SK-N-SH treated with all-trans-retinoic acid at 6 μM for 48 hours (cell line): ENCODE measurements at regions not wholly inside any gene's neighbourhood (a gene's known extent, or its start where the extent isn't known, plus 50 kb on each side); places are given as distances from the start of the nearest gene placed in this dataset.

Experiments used
- ATAC-seq: fragments of 200-7000 bp; cut with Tn5 transposase; 3 replicates; pipeline ENCODE4 v1.9.1; 2020; ENCODE audit warnings: mild to moderate bottlenecking, moderate library complexity
- BACH2 ChIP-seq: fragments of 250-450 bp; sonication (Bioruptor Pico); IDR thresholded peaks from 2 replicates; pipeline ENCODE4 v1.9.0; 2021; ENCODE audit warnings: mild to moderate bottlenecking, borderline replicate concordance
- ESRRG ChIP-seq: fragments of 250-450 bp; sonication (Bioruptor Pico); IDR thresholded peaks from 2 replicates; pipeline ENCODE4 v1.6.1; 2021; ENCODE audit warnings: mild to moderate bottlenecking
- GLIS3 ChIP-seq: fragments of 250-450 bp; sonication (Bioruptor Pico); IDR thresholded peaks from 2 replicates; pipeline ENCODE4 v1.5.0; 2020; ENCODE audit warnings: mild to moderate bottlenecking, moderate library complexity
- ISL1 ChIP-seq: fragments of 250-450 bp; sonication (Bioruptor Pico); IDR thresholded peaks from 2 replicates; pipeline ENCODE4 v2.1.2; 2022; ENCODE audit warnings: mild to moderate bottlenecking, moderate library complexity
- OSR1 ChIP-seq: fragments of 250-450 bp; sonication (Bioruptor Pico); IDR thresholded peaks from 2 replicates; pipeline ENCODE4 v1.8.0; 2022; ENCODE audit warnings: moderate library complexity, mild to moderate bottlenecking, inconsistent platforms
- POU6F1 ChIP-seq: fragments of 250-450 bp; sonication (Bioruptor Pico); IDR thresholded peaks from 2 replicates; pipeline ENCODE4 v1.8.0; 2021; ENCODE audit warnings: low read depth, mild to moderate bottlenecking, moderate library complexity, borderline replicate concordance
- PPARA ChIP-seq: fragments of 250-450 bp; sonication (Bioruptor Pico); IDR thresholded peaks from 2 replicates; pipeline ENCODE4 v1.5.0; 2020; ENCODE audit warnings: mild to moderate bottlenecking, borderline replicate concordance
- RARB ChIP-seq: fragments of 250-450 bp; sonication (Bioruptor Pico); IDR thresholded peaks from 2 replicates; pipeline ENCODE4 v1.8.0; 2021; ENCODE audit warnings: mild to moderate bottlenecking, moderate library complexity
- SNAI2 ChIP-seq: fragments of 250-450 bp; sonication (Bioruptor Pico); IDR thresholded peaks from 2 replicates; pipeline ENCODE4 v1.5.0; 2020; ENCODE audit warnings: mild to moderate bottlenecking, moderate library complexity
- TCF4 ChIP-seq: fragments of 250-450 bp; sonication (Bioruptor Pico); IDR thresholded peaks from 2 replicates; pipeline ENCODE4 v1.8.0; 2021; ENCODE audit warnings: mild to moderate bottlenecking, moderate library complexity, borderline replicate concordance
- TOX ChIP-seq: fragments of 250-450 bp; sonication (Bioruptor Pico); IDR thresholded peaks from 2 replicates; pipeline ENCODE4 v1.8.0; 2021; ENCODE audit warnings: mild to moderate bottlenecking, moderate library complexity, borderline replicate concordance
- TSHZ2 ChIP-seq: fragments of 250-450 bp; sonication (Bioruptor Pico); IDR thresholded peaks from 2 replicates; pipeline ENCODE4 v1.5.0; 2020; ENCODE audit warnings: mild to moderate bottlenecking, moderate library complexity
- ZC3H10 ChIP-seq: fragments of 250-450 bp; sonication (Bioruptor Pico); IDR thresholded peaks from 2 replicates; pipeline ENCODE4 v1.5.1; 2021; ENCODE audit warnings: mild to moderate bottlenecking, moderate library complexity
- ZFP3 ChIP-seq: fragments of 250-450 bp; sonication (Bioruptor Pico); IDR thresholded peaks from 2 replicates; pipeline ENCODE4 v1.5.0; 2020; ENCODE audit warnings: mild to moderate bottlenecking, moderate library complexity
- ZFP30 ChIP-seq: fragments of 450-650 bp; formaldehyde crosslinking; IDR thresholded peaks from 2 replicates; pipeline ENCODE4 v1.5.0; 2022; ENCODE audit warnings: mild to moderate bottlenecking, moderate library complexity
- ZNF565 ChIP-seq: fragments of 450-650 bp; formaldehyde crosslinking; conservative IDR thresholded peaks from 2 replicates; pipeline ENCODE4 v1.5.0; 2020; ENCODE audit warnings: low read depth, mild to moderate bottlenecking, moderate library complexity
- ZNF70 ChIP-seq: fragments of 450-650 bp; formaldehyde crosslinking; IDR thresholded peaks from 2 replicates; pipeline ENCODE4 v1.5.0; 2020; ENCODE audit warnings: mild to moderate bottlenecking, moderate library complexity
- ZNF8 ChIP-seq: fragments of 450-650 bp; formaldehyde crosslinking; IDR thresholded peaks from 2 replicates; pipeline ENCODE4 v1.5.0; 2020; ENCODE audit warnings: mild to moderate bottlenecking, moderate library complexity
- TF ChIP-seq, protein P1 (sequence below): fragments of 250-450 bp; sonication (Bioruptor Pico); IDR thresholded peaks from 2 replicates; pipeline ENCODE4 v1.5.1; 2020; ENCODE audit warnings: low read depth, mild to moderate bottlenecking, moderate library complexity
- TF ChIP-seq, protein P2 (sequence below): fragments of 250-450 bp; sonication (Bioruptor Pico); IDR thresholded peaks from 2 replicates; pipeline ENCODE4 v1.5.1; 2021; ENCODE audit warnings: mild to moderate bottlenecking, moderate library complexity

- TF ChIP-seq ESRRG (CRISPR knock-in tag): no peak
- TF ChIP-seq ISL1: no peak
- TF ChIP-seq SNAI2: no peak
- no peak for TF ChIP-seq ZFP30 (CRISPR knock-in tag)
- TF ChIP-seq TCF4: no peak
- TF ChIP-seq PPARA (CRISPR knock-in tag): no peak
- TF ChIP-seq, protein P1, sequence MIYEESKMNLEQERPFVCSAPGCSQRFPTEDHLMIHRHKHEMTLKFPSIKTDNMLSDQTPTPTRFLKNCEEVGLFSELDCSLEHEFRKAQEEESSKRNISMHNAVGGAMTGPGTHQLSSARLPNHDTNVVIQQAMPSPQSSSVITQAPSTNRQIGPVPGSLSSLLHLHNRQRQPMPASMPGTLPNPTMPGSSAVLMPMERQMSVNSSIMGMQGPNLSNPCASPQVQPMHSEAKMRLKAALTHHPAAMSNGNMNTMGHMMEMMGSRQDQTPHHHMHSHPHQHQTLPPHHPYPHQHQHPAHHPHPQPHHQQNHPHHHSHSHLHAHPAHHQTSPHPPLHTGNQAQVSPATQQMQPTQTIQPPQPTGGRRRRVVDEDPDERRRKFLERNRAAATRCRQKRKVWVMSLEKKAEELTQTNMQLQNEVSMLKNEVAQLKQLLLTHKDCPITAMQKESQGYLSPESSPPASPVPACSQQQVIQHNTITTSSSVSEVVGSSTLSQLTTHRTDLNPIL (CRISPR knock-in tag): no peak
- no peak for TF ChIP-seq TOX (CRISPR knock-in tag)
- TF ChIP-seq ZNF565 (CRISPR knock-in tag): no peak
- TF ChIP-seq, all 23 proteins: peak for 0
- ATAC-seq: no peak
These were observed 311.4 kb upstream of the UBE2E3 start for GRCh38 chr2:180669016-180669415.

DNA sequence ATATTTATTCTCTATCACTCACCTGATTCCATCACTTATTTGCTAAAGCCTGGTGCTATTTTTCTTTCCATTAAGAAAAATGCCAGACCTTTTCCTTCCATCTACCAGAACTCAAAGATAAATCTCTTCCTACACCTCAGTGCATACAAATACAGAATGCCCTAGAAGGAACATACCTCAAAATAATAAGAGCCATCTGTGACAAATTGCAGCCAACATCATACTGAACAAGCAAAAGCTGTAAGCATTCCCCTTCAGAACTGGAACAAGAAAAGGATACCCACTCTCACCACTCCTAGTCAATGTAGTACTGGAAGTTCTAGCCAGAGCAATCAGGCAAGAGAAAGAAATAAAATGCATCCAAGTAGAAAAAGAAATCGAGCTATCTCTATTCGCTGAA lies 315.9 kb upstream of the UBE2E3 start:
- no peak for TF ChIP-seq ZNF8
- ATAC-seq: no peak

DNA sequence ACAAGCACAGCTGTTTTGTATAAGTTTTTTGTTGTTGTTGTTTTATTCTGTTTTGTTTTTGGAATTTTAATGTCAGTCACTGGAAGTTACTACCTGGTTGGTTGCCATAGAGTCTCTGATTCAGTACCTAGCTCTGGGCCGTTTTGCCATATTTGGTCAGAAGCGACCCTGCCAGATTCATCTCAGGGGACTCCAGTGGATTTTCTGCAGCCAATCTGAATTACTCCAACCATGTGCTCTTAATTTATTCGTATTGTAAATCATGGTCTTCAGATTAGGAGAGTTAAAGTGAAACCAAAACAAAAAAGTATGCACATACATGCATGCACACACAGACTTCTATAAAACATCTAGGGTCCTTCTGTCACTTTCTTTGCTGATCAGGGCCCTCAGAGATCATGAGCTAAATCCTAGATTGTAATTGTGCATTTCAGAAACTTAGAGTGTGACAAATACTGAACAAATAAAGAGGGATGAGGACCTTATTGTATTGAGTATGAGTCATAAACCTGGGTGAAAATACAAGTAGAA lies 317.4 kb upstream of the UBE2E3 start:
- TF ChIP-seq ESRRG (CRISPR knock-in tag) (no peak), ZFP3 (peak; percentile 73; the same call in 1 of the 2 replicates)
- ATAC-seq: peak; percentile 55

- ATAC-seq: no peak
- no peak for TF ChIP-seq OSR1 (CRISPR knock-in tag)
- no peak for TF ChIP-seq ZNF565 (CRISPR knock-in tag)
- TF ChIP-seq, protein P2, sequence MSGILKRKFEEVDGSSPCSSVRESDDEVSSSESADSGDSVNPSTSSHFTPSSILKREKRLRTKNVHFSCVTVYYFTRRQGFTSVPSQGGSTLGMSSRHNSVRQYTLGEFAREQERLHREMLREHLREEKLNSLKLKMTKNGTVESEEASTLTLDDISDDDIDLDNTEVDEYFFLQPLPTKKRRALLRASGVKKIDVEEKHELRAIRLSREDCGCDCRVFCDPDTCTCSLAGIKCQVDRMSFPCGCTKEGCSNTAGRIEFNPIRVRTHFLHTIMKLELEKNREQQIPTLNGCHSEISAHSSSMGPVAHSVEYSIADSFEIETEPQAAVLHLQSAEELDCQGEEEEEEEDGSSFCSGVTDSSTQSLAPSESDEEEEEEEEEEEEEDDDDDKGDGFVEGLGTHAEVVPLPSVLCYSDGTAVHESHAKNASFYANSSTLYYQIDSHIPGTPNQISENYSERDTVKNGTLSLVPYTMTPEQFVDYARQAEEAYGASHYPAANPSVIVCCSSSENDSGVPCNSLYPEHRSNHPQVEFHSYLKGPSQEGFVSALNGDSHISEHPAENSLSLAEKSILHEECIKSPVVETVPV (CRISPR knock-in tag): no peak
- TF ChIP-seq ZC3H10: no peak
- TF ChIP-seq POU6F1: no peak
- TF ChIP-seq ESRRG (CRISPR knock-in tag): no peak
- TF ChIP-seq ZNF70 (CRISPR knock-in tag): no peak
- no peak for TF ChIP-seq RARB (CRISPR knock-in tag)
- TF ChIP-seq SNAI2: no peak
- TF ChIP-seq ZFP30 (CRISPR knock-in tag): no peak
- TF ChIP-seq GLIS3 (CRISPR knock-in tag): no peak
- no peak for TF ChIP-seq TCF4
- TF ChIP-seq ISL1: no peak
- TF ChIP-seq PPARA (CRISPR knock-in tag): no peak
- TF ChIP-seq TSHZ2 (CRISPR knock-in tag): no peak
These were observed 317.9 kb upstream of the UBE2E3 start for GRCh38 chr2:180662521-180662920.

DNA sequence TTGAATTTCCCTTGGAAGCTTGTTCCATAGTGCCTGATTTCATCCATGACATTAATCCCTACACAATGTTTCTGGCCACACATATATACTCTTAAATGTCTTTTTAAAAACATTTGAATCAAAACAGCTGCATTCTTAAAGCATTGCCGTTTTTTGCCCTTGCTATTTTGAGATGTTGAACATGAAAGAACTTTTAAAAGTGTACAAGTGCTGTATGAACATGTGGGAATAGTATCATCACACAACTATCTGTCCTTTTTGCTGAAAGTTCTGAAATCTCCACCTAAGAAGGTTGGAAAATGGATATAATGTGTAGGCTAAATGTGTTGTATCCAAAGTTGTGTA lies 318.7 kb upstream of the UBE2E3 start:
- TF ChIP-seq ZNF70 (CRISPR knock-in tag) (no peak), TOX (CRISPR knock-in tag) (no peak), TSHZ2 (CRISPR knock-in tag) (no peak), BACH2 (no peak), ZFP30 (CRISPR knock-in tag) (no peak), SNAI2 (no peak), ZNF565 (CRISPR knock-in tag) (no peak), GLIS3 (CRISPR knock-in tag) (no peak), OSR1 (CRISPR knock-in tag) (no peak), ISL1 (no peak)
- TF ChIP-seq, protein P1 (CRISPR knock-in tag): no peak

More for the DNA sequence above, 318.7 kb upstream of the UBE2E3 start:
- ATAC-seq: no peak
